Stimulated activated CD8-positive, alpha-beta memory T cell treated with anti-CD3 and anti-CD28 coated beads, Interleukin-7, amount 100 ng/mL, for 48 hours (primary cell): ENCODE measurements at regions not wholly inside any gene's neighbourhood (a gene's known extent, or its start where the extent isn't known, plus 50 kb on each side); places are given as distances from the start of the nearest gene placed in this dataset.
"Not testable (repeated sequence)": the region's sequence is repeated elsewhere in the genome, so short reads cannot be mapped to it uniquely, and the experiment has no call there.

Experiments
- DNase-seq, 2 donors: peaks; one replicate each; pipeline ENCODE4 v3.0.0-alpha.2; 2020; ENCODE audit warnings: low read depth in 1 of 2; ENCODE audit errors: extremely low read depth in 1 of 2

DNA sequence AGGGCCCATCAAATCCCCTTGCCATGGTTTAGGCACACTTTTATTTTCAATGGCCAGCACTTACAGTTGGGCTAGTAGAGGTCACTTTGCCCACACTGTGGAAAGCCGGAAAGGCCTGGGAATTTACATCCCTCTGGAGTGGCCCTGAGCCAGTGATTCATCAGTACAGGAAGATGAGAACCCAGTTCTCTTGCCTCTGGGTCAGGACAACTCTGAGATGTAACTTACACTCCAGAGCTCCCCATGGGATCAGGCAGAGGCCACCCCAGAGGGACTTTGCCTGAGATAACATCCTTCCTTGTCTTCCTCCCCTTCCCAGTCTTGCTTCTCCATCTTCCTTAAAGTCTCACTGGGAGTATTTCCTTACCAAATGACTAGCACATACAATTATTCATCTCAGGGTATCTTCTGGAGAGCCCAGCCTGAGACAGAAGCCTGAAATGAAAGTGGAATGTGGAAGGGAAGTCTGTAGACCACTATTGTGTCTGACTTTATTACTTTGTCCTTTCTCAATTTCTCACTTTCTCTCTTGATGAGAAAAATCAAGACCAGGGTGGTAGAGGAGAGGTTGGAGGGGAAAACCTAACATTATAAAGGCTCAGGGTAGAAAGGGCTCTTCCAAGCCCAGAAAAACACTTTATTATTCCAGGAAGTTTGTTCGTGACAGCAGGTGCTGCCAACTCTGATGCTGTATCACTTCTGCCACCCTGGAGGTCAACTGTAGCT lies 220.8 kb downstream of the ZNF621 start:
- DNase-seq: no peak

DNA sequence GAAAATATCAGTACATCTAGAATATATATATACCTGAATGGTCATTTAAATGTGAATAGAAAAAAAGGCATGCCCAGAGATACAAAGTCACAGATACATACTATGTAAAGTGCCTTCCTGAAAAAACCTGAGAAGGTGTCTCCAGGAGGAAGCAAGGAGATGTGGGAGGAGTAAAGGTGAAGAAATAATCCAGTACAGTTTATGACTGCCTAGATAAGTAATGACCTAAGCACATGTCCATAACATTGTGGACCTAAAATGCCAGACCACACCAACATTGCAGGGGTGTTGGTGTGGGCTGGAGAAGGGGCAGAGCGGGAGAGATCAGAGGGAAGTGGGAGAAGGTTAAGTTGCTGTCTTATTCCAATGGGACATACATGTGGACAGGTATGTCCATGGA lies 226.9 kb downstream of the ZNF621 start:
- DNase-seq: no peak

DNA sequence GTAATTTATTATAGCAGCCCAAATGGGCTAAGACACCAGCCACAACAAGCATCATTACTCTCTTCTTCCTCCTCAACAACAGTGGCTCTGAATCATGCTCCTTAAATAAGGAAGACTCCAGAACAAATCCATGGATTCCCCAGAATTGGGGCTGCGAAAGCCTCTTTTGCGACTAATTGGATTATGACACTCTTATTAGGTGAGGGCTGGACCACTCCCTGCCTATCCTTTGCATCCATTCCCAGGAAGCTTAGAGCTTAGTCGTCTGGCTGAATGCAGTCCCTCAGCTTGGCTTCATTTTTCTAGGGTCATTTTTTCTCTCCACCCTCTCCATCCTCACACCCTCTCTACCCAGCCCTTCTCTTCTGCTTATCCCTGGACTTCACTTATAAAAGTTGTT lies 227.7 kb downstream of the ZNF621 start:
- DNase-seq: no peak

DNA sequence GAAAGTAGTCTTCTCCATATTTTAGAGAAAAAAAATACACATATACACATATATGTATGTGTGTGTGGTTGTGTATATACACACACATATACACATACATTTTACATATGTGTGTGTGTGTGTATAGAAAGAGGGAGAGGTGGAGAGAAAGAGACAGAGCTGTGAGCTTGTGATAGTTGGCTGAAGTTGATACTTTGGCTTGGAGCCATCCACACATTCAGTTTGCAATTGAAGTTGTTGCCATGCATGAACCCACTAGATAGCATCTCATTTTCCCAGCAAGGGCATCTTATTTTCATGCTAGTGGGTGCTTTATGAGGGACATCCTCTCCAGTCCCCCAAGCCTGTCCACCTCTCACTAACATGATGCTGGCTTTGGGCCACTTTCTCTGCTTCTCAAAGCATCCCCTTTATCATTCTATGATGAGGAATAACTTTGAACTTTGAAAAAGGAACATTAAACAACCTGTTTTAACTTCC lies 228.6 kb downstream of the ZNF621 start:
- no peak for DNase-seq

DNA sequence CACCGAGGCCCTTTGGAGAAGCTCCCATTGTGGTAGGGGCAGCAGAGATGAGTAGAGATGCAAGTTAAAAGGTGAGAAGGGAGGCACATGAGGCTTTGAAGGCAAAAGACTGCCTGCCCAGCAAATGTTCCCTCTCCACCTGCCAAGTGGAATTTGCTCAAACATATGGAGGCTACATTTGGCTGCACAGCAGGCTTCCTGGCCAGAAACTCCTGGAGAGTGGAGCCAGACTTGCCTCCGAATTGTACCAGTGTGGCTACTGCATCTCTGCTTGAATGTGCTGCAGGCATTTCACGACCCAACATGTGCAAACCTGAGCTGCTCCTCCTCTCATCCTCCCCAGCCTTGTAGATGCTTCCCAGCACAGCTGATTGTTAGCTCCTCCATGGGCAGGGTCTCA lies 229.2 kb downstream of the ZNF621 start:
- no peak for DNase-seq

DNA sequence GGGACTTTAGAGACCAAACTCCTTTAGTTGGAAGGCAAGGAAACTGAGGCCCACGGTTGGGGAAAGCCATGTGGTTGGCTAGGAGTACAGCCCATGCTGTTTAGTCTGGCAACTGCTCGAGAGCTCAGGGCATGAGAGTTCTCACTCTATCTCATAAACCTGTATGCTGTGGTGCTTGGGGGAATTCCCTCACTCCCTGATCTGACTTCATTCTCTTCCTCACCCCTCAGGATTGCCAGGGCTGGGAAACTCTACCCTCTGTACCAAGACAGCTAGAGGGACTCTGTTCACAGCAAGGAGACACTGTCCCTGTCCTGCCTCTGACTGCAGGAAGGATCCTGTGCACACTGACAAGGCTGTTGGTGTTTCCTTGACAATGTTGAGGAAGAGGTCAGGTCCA lies 230.2 kb downstream of the ZNF621 start:
- no peak for DNase-seq

DNA sequence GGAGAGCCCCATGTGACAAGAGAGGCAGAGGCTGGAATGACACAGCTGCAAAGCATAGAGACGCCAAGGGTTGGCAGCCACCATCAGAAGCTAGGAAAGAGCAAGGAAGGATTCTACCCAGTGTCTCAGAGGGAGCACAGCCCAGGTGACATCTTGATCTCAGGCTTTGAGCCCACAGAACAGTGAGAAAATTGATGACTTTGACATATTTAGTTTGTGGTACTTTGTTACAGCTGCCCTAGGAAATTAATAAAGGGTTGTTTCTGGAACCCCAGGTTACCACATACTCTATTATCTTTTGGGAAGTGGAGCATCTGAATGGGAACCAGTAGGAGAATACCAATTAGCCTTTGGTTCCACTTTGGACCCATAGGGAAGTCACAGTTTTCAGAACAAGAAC lies 231.7 kb downstream of the ZNF621 start:
- DNase-seq: no peak

DNA sequence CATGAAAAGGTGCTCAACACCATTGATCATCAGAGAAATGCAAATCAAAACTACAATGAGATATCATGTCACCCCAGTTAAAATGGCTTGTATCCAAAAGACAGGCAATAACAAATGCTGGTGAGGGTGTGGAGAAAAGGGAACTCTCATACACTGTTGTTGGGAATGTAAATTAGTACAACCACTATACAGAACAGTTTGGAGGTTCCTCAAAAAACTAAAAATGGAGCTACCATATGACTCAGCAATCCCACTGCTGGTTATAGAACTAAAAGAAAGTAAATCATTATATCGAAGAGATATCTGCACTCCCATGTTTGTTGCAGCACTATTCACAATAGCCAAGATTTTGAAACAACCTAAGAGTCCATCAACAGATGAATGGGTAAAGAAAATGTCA lies 238.0 kb downstream of the ZNF621 start:
- not testable (repeated sequence) for DNase-seq

DNA sequence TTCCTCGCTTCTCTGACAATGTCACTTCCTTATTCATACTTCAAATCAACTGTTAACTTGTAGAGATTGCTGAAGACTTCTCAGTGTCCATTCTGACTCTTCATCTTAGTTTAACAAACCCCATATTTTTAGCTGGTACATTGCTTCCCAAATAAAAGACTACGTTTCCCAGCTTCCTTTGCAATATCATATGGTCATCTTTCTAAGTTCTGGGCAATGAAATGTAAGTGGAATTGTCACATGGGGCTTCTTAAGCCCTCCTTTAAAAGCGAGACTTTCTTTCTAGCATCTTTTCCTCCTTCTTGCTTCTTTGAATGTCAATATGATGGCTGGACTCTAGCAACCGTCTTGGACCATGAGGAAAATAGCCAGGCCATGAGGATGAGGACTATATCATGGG lies 239.0 kb downstream of the ZNF621 start:
- DNase-seq: no peak

DNA sequence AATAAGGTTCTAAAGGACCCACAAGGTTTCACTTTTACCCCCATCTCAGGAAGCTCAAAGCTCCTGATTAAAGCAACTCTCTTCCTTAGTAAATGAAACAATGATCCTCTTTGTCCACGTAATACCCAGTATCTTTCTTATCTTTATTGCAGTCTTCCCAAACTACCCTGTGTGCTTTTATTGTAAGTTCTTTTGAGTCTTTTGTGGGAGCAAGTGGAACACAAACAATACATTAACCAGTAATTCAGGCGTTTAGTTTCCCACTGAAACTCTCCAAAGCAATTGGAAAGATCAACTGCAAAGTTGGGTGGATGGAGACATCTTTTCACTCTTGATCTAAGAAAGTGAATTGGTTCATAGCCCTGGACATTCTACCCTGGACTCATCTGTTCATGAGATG lies 240.0 kb downstream of the ZNF621 start:
- DNase-seq: no peak

DNA sequence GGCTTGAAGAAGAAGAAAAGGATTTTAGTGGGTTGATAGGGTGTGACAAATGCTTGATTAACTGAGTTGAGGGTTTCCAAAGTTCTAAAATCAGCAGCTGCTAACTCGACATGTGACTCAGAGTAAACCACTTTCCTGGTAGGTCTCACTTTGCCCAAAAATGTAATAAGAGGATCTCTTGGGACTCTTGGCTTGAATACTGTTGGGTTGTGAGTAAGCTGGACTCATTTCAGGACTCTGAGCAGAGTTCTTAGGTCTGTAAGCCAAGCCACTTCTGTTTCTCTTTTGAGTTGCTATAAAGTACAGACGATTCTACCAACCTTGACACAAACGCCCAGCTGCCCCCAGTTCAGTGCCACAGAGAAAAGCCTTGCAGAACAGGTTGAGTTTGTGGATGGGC lies 241.1 kb downstream of the ZNF621 start:
- DNase-seq: no peak

DNA sequence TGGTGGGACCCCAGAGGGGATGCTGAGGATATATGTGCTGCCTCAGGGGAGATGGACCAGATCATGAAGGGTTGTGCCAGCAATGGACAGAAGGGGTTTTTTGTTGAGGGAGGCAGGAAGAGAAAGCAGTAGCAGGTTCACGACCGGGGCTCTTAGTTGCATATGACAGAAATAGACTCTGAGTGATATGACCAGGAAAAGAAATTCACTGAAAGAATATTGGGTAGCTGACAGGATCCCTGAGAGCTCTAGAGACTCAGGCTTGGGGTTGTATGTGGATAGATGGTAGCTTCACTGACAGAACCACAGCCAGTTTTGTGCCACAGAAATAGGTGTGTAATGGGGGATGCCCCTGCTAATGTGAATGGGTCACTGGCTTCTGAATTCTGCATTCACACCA lies 241.6 kb downstream of the ZNF621 start:
- DNase-seq: no peak

DNA sequence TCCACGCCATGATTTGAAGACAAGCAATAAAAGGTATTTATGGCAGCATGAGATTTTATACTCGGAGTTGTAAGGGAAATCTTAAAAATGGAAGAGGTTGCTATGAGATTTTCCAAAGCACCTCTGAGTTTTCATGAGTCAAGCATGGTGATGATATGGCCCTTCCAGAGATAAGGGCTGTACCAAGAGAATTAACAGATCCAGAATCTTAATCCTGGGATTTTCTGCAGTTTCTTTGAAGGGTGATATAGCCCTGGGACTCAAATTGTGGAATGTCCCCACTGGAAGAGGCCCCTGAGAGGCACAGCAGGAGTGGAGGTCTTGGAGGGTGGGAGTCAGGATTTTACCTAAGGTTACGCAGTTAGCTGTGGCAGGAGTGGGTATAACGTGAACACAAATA lies 243.3 kb downstream of the ZNF621 start:
- no peak for DNase-seq

DNA sequence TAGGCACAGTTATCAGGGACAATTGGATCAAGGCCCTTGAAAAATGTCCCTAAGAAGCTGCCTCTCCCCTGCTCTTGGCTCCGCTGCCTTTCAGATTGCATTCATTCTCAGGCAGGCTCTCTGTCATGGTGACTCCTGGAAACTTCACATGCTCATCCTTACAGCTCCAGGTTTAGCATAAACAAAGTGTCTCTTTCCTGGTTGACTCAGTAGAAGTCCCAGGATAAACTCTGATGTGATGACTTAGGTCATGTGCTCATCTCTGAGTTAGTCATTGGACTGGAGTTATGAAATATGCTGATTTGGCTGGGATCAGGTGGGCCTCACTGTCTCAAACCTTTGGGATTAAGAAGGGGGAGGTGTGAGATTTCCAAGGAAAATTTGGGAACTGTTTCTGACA lies 243.8 kb downstream of the ZNF621 start:
- DNase-seq: no peak

DNA sequence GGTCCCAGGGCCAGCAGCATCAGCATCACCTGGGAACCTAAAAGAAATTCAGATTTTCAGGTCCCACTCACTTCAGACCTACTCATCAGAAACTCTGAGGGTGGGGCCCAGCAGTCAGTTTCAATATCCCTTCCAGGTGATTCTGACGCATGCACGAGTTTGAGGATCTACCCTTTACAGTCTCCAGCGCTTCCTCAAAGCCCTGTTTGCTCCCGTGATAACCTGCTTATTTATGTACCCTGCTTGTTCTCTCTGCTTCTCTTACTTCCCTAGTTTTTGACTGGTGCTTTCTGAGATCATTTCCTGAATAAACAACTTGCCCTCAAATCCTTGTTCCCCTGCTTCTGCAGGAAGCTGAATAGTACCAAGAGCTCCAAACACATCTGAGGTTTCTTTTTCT lies 245.3 kb downstream of the ZNF621 start:
- no peak for DNase-seq

DNA sequence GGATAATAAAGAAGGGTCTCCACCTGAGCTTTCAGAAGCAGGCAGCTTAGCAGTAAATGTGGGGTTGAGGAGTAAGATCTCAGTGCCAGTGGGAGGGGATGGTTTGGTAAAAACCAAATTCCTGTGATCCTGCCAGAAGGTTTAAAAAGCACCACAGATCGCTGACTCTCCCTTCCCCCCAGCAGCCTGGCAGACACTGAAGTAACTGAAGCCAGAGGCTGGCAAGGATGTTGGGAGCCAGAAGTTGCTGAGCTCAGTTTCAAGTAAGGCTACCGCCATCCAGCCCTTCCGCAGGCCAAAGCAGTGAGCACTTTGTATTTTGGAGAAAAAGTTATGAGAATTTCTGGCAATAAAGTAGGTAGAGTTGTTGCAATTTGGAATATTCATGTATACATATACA lies 246.4 kb downstream of the ZNF621 start:
- no peak for DNase-seq

DNA sequence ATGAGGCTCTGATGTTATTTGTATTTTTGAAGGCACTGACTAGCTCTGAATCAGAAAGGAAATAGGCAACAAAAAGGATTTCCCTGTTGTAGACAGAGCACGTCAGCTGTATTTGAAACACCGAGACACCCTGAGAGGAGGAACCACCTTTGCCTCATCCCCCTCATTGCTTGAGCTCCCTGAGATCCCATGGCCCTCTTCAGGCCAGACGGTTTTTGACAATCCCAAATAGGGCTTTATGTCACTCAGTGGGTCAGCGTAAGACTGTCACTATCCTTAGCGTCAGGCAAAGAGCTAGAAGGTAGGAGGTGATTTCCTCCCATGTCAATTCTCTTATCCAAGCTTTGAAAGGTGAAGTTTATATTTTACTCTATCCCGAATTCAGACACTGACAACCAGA lies 254.3 kb downstream of the ZNF621 start:
- DNase-seq: no peak

DNA sequence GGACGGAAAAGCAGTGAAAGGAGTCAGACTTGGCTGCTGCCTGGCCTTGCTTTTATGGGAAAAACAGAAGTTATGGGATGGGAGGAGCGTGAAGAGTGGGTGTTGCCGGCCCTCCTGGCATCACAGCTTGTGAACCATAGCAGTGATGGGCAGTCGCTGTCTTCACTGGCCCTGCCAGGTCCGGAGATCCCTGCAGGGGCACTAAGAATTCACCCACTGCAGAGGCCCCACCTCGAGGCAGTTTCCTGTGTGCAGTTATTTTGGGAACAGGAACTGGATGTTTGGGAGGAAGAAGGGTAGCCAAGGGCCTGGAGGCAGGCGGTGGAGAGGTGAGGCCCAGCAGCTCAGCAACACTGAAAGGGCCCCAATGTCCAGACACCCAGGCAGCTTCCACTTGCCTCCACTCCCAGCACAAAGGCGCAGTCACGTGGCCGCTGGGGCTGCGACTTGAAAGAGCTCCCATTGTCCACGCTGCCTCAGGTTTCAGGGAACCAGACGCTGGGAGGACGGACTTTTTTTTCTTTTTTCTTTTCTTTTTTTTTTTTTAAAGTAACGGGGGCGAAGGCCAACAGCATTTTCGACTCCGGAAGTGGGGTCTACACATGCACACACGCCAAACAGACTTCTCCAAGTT lies 255.6 kb downstream of the ZNF621 start:
- DNase-seq: no peak

DNA sequence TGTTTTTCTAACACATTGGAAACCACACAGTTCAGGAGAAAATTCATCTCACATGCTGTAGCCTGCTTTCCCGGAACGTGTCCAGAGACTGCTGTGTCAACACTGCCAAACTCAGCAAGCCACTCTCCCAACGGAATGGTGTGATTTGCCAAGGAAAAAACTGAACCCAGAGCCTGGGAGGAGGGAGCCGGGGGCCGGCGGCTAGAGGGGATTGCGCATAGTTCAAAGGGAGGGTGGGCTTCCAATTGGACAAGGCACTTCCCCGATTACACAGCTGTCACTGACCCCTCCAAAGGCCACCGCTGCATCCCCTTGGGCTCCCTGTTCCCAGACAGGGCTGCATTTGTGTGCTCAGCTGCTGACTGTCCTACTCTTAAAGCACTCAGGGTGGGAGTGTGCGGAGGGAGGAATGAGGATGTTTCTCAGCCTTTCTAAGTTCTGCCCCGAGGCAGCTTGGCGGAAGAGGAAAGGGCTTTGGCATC lies 256.2 kb downstream of the ZNF621 start:
- no peak for DNase-seq

DNA sequence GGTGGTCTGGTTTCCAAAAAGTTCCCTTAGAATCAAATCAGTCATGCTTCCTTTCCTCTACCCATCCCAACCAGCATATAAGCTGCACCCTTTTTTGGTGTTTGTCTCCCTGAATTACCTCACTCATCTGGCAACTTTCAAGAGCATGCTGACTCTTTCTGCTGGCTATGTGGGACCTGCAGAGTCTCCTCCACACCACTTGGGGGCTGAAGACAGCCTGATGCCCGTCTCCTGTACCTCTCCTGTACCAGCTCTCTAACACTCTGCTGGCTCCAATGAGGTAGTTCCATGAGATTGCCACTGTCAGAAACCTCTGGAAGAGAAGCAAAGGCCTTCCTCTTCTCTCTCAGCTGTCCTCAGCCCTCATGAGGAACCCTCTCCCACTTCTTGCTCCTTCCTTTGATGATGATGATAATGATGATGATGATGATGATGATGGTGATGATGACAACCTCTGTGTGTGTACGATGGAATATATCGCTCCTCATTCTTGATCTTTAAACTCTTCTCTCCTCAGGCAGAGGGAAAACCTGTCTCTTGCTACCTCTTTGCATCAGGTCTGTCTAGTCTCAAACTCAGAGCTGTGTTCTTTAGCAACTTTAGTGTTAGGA lies 257.5 kb downstream of the ZNF621 start:
- no peak for DNase-seq

DNA sequence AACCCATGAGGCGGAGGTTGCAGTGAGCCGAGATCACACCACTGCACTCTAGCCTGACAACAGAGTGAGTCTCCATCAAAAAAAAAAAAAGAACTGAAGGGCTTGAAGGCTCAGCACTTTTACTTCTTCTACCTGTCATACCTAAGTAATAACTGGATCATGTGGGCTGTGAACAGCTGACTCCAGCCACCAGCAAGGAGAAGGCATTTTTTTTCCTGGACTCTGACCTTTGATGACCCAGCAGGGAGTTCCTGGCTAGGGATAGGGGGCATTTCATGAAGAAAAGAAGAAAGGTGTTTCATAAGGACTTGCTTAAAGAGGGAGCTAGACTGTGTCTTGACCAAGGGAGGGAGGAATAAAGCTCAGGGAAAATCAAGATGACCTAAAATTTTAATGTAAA lies 266.0 kb downstream of the ZNF621 start:
- DNase-seq: no peak

DNA sequence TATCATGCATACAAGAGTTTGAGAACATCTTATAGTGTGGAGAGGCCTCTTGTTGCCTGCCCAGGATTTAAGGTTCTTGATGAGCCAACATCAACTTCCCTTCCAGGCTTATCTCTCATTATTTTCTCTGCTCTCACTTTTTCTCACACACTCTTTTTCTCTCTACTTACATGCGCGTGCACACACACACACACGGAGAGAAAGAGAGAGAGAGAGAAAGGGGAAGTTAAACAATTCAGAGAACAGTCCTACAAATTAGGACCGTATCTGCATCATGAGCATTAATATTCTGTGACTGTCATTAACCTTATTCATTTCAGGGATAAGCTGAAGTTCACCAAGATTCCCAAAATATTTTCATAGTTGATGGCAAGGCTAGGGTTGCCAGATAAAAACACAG lies 269.0 kb downstream of the ZNF621 start:
- DNase-seq: no peak
